ENCODE measurements at regions not wholly inside any gene's neighbourhood (a gene's known extent, or its start where the extent isn't known, plus 50 kb on each side); places are given as distances from the start of the nearest gene placed in this dataset.

DNA sequence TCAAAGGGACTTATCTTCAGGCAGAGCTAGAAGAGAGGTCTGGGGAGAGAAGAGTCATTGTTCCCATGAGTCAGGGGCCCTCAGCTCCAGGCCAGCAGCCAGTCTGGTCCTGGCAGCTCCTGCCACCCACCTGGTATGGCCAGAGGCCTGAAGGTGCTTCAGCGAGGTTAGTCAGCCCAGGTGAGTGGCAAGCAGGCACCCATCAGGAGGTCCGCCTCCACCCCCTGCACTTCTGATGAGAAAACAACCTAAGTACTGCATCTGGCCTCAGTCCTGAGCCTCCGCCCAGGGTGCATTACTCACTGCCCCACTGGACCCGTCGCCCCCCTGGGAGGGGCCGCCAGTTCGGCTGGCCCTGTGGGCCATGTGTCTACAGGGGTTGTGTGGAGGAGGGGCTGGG lies 130.2 kb downstream of the INHBB start:
- intact Hi-C loops (cut with DNase I, micrococcal nuclease) = no loop called here
- CTCF ChIA-PET = no interaction called here
- no peak overlapping the region for H3K4me3 Mint-ChIP-seq

DNA sequence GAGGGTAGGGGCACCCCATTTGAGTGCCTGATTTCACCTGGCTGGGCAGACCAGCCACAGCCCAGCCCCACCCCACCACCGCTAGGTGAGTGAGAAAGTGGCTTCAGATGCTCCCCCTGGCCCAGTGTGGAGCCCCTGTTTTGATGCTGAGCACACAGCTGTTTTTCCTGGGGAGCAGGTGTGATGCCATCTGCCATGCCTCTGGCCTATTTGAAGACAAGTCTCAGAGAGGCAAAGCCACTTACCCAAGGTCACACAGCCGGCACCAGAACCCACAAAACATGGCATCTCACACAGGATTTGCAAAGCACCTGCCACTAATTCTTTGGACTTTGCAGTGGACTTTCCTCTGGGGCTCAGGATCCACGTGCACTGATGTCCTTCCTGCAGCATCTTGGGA lies 131.3 kb downstream of the INHBB start:
- TF ChIP-seq, protein P1, sequence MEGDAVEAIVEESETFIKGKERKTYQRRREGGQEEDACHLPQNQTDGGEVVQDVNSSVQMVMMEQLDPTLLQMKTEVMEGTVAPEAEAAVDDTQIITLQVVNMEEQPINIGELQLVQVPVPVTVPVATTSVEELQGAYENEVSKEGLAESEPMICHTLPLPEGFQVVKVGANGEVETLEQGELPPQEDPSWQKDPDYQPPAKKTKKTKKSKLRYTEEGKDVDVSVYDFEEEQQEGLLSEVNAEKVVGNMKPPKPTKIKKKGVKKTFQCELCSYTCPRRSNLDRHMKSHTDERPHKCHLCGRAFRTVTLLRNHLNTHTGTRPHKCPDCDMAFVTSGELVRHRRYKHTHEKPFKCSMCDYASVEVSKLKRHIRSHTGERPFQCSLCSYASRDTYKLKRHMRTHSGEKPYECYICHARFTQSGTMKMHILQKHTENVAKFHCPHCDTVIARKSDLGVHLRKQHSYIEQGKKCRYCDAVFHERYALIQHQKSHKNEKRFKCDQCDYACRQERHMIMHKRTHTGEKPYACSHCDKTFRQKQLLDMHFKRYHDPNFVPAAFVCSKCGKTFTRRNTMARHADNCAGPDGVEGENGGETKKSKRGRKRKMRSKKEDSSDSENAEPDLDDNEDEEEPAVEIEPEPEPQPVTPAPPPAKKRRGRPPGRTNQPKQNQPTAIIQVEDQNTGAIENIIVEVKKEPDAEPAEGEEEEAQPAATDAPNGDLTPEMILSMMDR (IDR thresholded peaks at IDR 0.05) = no peak
- no peak overlapping the region for H3K4me3 ChIP-seq (ENCODE audit: low read length)
- peak in 1 of 14 experiments; percentile 10 for DNase-seq
- ChIA-PET CTCF (no interaction called here), POLR2A (no interaction called here)
- H3K9me3 Mint-ChIP-seq = no peaks in the 10 kb centered on the region
- H3K4me1 Mint-ChIP-seq (ENCODE audit: low read depth) = no peaks in the 10 kb centered on the region
- no peak overlapping the region for H3K27ac ChIP-seq (ENCODE audit: low read depth in 1 of 2, low read length in 2 of 2)
- H3K36me3 Mint-ChIP-seq (ENCODE audit: low read depth) = no peaks in the 10 kb centered on the region
- no peak for ATAC-seq (ENCODE audit: poor library complexity)
- no peaks in the 10 kb centered on the region for H3K4me1 ChIP-seq (ENCODE audit: insufficient read depth, low read length)
- H3K4me3 Mint-ChIP-seq = no peak overlapping the region
- H3K27me3 ChIP-seq (ENCODE audit: control insufficient read depth in 1 of 2, insufficient read depth in 2 of 2, low read length in 2 of 2) = no peaks in the 10 kb centered on the region
- no peaks in the 10 kb centered on the region for H3K27me3 Mint-ChIP-seq
- intact Hi-C loops (cut with DNase I, micrococcal nuclease) = no loop called here
- no peaks in the 10 kb centered on the region for H3K36me3 ChIP-seq (ENCODE audit: insufficient read depth, low read length)
- H3K27ac Mint-ChIP-seq = no peak overlapping the region
- peaks cover 0 to 6% of the 10 kb centered on the region in 2 experiments for H3K9me3 ChIP-seq (ENCODE audit: control insufficient read depth in 1 of 2, insufficient read depth in 1 of 2, low read length in 2 of 2)

More for the DNA sequence above, 130.2 kb downstream of the INHBB start:
- Histone ChIP-seq H3K4me3 (ENCODE audit: low read length) (no peak overlapping the region), H3K36me3 (ENCODE audit: insufficient read depth, low read length) (no peaks in the 10 kb centered on the region), H3K27ac (ENCODE audit: low read depth in 1 of 2, low read length in 2 of 2) (no peak overlapping the region), H3K27me3 (ENCODE audit: control insufficient read depth in 1 of 2, insufficient read depth in 2 of 2, low read length in 2 of 2) (no peaks in the 10 kb centered on the region), H3K4me1 (ENCODE audit: insufficient read depth, low read length) (no peaks in the 10 kb centered on the region), H3K9me3 (ENCODE audit: control insufficient read depth in 1 of 2, insufficient read depth in 1 of 2, low read length in 2 of 2) (peaks cover 0 to 9% of the 10 kb centered on the region in 2 experiments)
- no peaks in the 10 kb centered on the region for H3K36me3 Mint-ChIP-seq (ENCODE audit: low read depth)
- H3K9me3 Mint-ChIP-seq = no peaks in the 10 kb centered on the region
- DNase-seq (peak in 1 of 14 experiments; percentile 20), ATAC-seq (ENCODE audit: poor library complexity) (no peak)
- TF ChIP-seq, protein P1 (IDR thresholded peaks at IDR 0.05) = no peak
- POLR2A ChIA-PET = no interaction called here
- no peak overlapping the region for H3K27ac Mint-ChIP-seq
- no peaks in the 10 kb centered on the region for H3K4me1 Mint-ChIP-seq (ENCODE audit: low read depth)
- H3K27me3 Mint-ChIP-seq = no peaks in the 10 kb centered on the region

DNA sequence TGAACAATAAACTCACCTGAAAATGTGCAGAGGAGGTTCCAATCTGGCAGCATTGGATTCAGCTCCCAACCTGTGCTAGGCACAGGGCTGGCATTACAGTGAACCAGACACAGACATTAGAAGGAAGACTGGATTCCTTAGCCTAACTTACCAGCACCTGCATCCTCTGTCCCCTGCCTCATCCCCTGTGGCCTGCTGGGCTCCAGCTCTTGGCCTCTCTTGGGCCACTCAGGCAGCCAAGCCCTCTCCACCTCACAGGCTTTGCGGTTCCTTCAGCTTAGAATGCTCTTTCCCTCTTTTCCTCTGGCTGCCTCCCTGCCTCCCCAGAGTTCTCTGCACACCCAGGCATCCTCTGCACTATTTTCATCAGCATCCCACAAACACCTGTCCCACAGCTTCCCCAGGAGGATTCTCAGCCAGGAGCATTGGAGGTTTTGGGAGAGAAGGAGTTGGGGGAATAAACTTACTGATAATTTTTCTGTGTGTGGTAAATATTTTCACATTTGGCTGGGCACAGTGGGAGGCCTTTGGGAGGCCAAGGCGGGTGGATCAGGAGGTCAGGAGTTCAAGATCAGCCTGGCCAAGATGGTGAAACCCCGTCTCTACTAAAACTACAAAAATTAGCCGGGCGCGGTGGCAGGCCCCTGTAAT lies 132.0 kb downstream of the INHBB start:
- intact Hi-C loops (cut with DNase I, micrococcal nuclease) = no loop called here
- H3K9me3 Mint-ChIP-seq = no peaks in the 10 kb centered on the region
- Histone ChIP-seq H3K4me1 (ENCODE audit: insufficient read depth, low read length) (no peaks in the 10 kb centered on the region), H3K27ac (ENCODE audit: low read depth in 1 of 2, low read length in 2 of 2) (no peak overlapping the region), H3K36me3 (ENCODE audit: insufficient read depth, low read length) (no peaks in the 10 kb centered on the region), H3K9me3 (ENCODE audit: control insufficient read depth in 1 of 2, insufficient read depth in 1 of 2, low read length in 2 of 2) (peaks cover 0 to 4% of the 10 kb centered on the region in 2 experiments), H3K4me3 (ENCODE audit: low read length) (no peak overlapping the region), H3K27me3 (ENCODE audit: control insufficient read depth in 1 of 2, insufficient read depth in 2 of 2, low read length in 2 of 2) (no peaks in the 10 kb centered on the region)
- DNase-seq = peak in 1 of 14 experiments; percentile 7
- TF ChIP-seq, protein P1 (IDR thresholded peaks at IDR 0.05) = no peak
- H3K36me3 Mint-ChIP-seq (ENCODE audit: low read depth) = no peaks in the 10 kb centered on the region
- POLR2A ChIA-PET = no interaction called here
- no peaks in the 10 kb centered on the region for H3K4me1 Mint-ChIP-seq (ENCODE audit: low read depth)
- H3K27me3 Mint-ChIP-seq = no peaks in the 10 kb centered on the region
- no peak overlapping the region for H3K27ac Mint-ChIP-seq
- ATAC-seq (ENCODE audit: poor library complexity) = no peak
- CTCF ChIA-PET = no interaction called here
- no peak overlapping the region for H3K4me3 Mint-ChIP-seq
